NCI-H226 (cell line): ENCODE measurements at regions not wholly inside any gene's neighbourhood (a gene's known extent, or its start where the extent isn't known, plus 50 kb on each side); places are given as distances from the start of the nearest gene placed in this dataset.
"Not testable (repeated sequence)": the region's sequence is repeated elsewhere in the genome, so short reads cannot be mapped to it uniquely, and the experiment has no call there.

ENCODE experiments used
- DNase-seq: peaks from one replicate; pipeline ENCODE4 v3.0.0-alpha.2; 2015

DNA sequence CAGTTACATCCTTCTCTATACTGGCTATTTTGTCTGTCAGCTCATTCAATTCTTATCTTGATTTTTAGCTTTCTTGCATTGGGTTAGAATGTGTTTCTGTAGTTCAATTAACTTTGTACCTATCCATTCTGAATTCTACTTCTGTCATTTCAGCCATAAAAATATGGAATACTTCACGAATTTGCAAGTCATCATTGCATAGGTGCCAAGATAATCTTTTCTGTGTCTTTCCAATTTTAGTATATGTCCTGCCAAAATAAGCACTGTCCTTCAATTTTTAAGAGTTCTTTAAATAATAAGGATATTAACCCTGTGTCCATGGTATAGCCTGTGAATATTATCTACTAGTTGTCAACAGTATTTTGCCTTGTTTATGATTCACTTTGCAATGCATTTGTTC, 665.7 kb upstream of the MDGA2 start:
- DNase-seq, result no peak

DNA sequence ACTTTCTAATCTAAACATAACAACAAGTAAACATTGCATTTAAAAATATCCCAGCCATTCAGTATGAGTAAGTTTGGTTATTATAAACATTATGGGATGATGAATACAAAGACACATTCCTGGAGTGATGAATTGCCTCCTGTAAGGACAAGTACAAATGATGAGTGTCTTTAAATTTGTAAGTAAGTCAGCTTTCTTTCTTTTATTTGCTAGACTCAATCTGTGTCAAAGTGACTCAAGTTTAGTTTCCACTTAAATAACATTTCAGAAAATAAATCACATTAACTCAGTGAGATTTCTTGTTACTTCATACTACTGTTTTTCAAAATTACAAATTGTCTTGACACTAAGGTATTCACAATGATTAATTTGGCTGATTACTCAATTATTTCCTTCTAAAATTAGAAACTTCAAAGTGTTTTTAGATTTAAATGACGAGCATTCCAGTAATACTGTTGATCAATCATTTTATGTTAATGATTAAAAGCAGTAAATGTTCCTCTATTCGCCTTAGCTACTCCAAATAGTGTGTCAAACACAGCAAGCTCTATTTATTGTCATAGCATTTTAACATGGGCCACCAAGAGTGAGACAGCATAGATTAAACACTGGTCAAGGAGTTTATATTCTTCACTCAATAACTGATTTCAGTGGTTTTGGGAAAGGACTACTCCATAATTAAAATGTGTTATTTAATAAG, 658.0 kb upstream of the MDGA2 start:
- peak; percentile 34 for DNase-seq

GRCh38 chr14:48331421-48331820, 656.0 kb upstream of the MDGA2 start:
- DNase-seq, result no peak

- peak; percentile 70 for DNase-seq
Measured at GRCh38 chr14:48325486-48325885, 650.1 kb upstream of the MDGA2 start.

DNA sequence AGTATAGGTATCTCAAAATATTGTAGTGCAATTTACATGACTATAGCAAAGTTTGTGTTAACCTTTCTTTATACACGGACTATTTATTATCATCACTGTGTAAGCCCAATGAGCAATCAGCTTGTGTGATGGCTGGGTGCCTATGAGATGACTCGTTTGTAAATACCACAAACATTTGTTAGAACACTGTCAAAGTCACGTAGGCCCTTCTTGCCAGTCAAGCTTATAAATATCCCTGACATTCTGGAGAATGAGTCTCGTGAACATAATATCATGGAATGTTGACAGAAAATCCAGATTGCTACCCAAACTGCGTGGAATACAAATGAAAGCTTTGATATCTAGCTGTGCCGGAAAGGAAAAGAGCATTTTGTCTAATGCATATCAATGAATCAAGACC, 648.3 kb upstream of the MDGA2 start:
- DNase-seq, result peak; percentile 72

DNA sequence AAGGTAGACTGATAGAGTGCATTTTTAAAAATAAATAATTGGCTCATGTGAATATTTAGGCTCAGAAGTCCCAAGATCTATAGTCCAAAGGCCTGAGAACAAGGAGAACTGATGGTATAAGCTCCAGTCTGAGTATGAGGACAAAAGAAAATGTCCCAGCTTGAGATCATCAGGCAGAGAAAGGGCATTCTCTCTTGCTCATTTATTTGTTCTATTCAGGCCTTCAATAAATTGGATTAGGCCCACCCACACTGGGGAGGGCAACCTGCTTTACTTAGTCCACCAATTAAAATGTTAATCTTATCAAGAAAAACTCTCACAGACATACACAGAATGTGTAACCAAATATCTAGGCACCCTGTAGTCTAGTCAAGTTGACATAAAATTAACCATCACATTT, 644.4 kb upstream of the MDGA2 start:
- no peak for DNase-seq

DNA sequence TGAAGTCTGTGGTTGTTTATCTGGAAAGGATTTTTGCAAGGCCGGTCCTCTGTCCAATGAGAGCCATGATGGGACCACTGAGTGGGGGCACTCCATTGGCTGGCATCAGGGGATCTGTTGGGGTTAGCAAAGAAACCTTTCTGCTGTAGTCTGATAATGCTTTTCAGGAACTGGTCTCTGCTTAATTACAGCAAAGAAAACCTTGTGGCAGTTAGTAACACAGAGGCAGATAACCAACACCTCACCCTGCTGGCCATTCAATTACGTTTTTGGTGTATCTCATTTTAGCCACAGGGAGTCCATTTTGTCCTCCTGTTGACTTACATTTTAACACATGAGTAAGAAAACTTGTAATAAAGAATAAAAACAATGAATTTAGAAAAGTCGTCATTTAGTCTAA, 629.3 kb upstream of the MDGA2 start:
- no peak for DNase-seq

DNA sequence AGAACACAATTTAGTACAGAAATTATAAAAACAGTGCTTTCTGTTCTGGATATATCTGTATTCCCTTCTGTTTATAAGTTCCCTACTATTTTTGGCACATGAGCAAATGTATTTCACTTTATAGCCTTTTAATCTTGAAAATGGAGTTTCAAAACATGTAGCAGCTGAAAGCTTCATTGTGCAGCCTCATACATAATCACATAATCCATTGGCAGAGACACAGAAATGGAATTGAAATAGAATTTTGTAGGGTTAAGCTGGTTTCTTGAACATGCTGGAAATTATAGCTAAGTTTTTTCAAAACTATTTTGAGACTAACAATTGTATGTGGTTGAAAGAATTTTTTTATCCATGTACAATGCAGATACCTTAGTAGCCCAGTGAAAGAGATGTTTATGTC, 614.3 kb upstream of the MDGA2 start:
- no peak for DNase-seq

DNA sequence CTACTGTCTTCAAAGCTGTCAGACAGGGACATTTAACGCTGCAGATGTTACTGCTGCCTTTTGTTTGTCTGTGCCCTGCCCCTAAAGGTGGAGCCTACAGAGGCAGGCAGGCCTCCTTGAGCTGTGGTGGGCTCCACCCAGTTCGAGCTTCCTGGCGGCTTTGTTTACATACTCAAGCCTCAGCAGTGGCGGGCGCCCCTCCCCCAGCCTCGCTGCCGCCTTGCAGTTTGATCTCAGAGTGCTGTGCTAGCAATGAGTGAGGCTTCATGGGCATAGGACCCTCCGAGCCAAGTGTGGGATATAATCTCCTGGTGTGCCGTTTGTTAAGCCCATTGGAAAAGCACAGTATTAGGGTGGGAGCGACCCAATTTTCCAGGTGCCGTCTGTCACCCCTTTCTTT, 609.8 kb upstream of the MDGA2 start:
- not testable (repeated sequence) for DNase-seq

DNA sequence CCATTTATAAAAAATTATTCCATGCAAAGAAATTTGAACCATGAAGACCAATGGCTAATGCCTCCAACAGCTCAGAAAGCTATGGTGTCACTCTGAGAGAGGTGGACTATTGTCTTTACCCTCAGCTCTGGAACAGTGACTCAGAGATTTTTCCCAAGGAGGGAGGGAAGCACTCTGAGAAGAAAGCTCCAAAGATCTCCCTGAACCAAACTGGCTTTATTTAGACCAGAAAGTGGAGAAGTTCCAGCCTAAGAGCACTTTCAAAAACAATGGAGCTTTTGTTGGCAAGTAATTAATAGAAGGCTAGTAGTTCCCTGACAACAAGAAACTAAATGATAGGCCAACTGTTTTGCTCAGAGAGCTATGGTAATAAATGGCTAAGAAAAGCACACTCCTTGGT, 599.9 kb upstream of the MDGA2 start:
- DNase-seq, result no peak

- no peak for DNase-seq
Measured at GRCh38 chr14:48274826-48275225, 599.4 kb upstream of the MDGA2 start.

GRCh38 chr14:48267926-48268325, 592.5 kb upstream of the MDGA2 start:
- DNase-seq, result not testable (repeated sequence)

GRCh38 chr14:48266201-48266600, 590.8 kb upstream of the MDGA2 start:
- not testable (repeated sequence) for DNase-seq

DNA sequence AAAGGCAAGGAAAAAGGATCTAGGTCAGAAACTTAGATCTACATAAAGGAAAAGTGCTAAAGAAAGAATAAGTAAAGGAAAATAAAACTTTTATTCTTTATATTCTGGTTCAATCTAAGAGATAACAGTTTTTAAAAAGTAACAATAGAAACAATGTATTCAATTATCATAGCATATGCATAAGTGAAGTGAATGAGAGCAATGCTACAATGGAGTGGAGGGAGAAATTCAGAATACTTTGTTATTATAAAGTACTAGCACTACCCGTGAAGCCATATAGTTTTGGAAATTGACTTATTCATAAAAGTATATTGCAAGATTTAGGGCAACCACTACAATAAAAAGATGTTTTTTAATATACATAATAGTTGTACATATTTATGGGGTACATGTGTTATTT, 586.0 kb upstream of the MDGA2 start:
- DNase-seq, result no peak

GRCh38 chr14:48260394-48261295, 585.2 kb upstream of the MDGA2 start:
- DNase-seq, result not testable (repeated sequence)

DNA sequence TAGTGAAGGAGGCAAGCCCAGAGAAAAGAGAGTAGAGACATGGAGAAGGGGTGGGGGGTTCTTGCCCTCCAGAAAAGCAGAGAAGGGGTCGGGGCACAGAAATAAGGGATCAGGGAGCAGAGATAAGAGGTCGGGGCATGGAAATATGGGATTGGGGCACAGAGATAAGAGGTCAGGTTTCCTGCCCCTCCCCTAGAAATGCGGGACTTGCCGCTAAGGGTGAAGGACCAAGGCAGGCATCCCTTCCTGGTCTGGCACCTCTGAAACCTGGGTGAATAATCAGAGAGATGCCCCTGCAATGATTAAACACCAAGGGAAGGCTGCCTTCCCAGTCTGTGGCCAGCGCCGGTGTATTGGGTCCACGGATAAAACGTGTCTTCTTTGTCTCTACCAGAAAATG, 584.5 kb upstream of the MDGA2 start:
- DNase-seq, result not testable (repeated sequence)

DNA sequence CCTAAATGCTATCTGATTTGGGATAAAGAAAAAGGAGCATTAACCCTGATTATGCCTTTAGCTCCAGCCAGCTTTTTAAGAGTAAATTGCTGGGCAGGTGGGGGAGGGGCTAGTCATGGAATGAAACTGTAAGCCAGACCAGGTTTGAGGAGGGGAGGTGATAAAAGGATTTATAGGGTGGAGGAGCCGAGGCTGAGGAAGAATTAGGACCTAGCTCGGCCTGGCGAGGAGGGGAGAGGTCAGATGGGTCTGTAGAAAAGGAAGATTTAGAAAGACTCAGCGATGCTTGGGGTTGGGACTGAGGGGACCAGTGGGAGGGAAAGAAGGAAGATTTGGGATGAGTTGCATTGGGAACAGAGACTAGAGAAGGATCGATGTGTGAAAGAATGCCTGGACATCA, 583.8 kb upstream of the MDGA2 start:
- DNase-seq, result not testable (repeated sequence)

- DNase-seq, result not testable (repeated sequence)
Measured at GRCh38 chr14:48258703-48259102, 583.3 kb upstream of the MDGA2 start.

DNA sequence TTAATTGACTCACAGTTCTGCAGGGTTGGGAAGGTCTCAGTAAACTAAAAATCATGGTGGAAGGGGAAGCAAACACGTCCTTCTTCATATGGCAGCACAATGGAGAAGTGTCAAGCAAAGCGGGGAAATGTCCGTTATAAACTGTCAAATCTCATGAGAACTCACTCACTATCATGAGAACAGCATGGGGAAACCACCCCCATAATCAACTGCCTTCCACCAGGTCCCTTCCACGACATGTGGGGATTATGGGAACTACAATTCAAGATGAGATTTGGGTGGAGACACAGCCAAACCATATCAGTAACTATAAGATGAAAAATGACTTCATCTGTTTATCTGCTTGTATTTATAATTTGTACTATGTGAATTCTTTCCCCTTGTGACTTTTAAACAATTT, 577.6 kb upstream of the MDGA2 start:
- no peak for DNase-seq

- DNase-seq, result no peak
Measured at GRCh38 chr14:48251290-48251689, 575.9 kb upstream of the MDGA2 start.

- DNase-seq, result no peak
Measured at GRCh38 chr14:48250575-48250974, 575.2 kb upstream of the MDGA2 start.

- DNase-seq, result no peak
Measured at GRCh38 chr14:48247977-48248376, 572.6 kb upstream of the MDGA2 start.

DNA sequence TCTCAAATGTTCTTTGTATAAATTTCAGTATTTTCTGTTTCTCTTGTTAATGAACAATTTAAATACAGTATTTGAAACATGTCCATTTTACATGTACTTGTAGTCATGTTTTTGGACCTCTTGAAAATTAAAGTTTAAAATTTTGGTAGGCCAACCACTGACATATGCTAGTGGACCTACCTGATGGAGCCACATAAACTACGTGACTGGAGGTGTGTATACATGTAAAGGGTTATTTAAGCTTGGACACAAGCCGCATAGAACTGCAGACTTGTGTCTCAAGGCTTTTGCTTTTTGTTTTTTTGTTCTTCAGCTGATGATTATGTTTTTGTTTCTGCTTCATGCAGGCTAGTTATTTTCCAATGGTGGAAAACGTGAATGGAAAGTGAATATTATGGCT, 568.5 kb upstream of the MDGA2 start:
- DNase-seq, result no peak

- no peak for DNase-seq
Measured at GRCh38 chr14:48229091-48229490, 553.7 kb upstream of the MDGA2 start.
